SK-N-SH (cell line): ENCODE measurements at regions not wholly inside any gene's neighbourhood (a gene's known extent, or its start where the extent isn't known, plus 50 kb on each side); places are given as distances from the start of the nearest gene placed in this dataset.

Experiments
- CTCF ChIA-PET: fragments of 300-600, 350-600 bp; formaldehyde crosslinking; extraction: SDS; loops from one replicate; lab custom pipeline; 2021; lab: Yijun Ruan, JAX
- POLR2A ChIA-PET: fragments of 350-600 bp; sonication (Branson Sonifier 250); formaldehyde crosslinking; extraction: SDS; loops from one replicate; lab custom pipeline; 2020; ENCODE audit warnings: antibody characterized with exemption, inconsistent platforms; lab: Yijun Ruan, JAX
- DNase-seq: peaks from one replicate; pipeline ENCODE4 v3.0.0; 2012
- H2AFZ ChIP-seq: fragments of 200-600 bp; sonication (generic); 2 replicates; pipeline ENCODE4 v1.8.1; 2016; ENCODE audit warnings: antibody characterized with exemption, mild to moderate bottlenecking, low read depth
- H3F3A ChIP-seq: fragments of 200-600 bp; sonication (generic); replicated peaks from 2 replicates; pipeline ENCODE3; 2016; ENCODE audit warnings: antibody characterized with exemption, mild to moderate bottlenecking; ENCODE audit not compliant: insufficient read depth
- H3K27ac ChIP-seq, 2 experiments: fragments of 200-500 bp in 1 of 2; fragments of 200-600 bp in 1 of 2; sonication (Bioruptor generic) in 1 of 2; sonication (generic), shearing (Covaris generic) in 1 of 2; 2 replicates each; pipeline versions ENCODE4 v1.5.1 to v1.6.1; 2014 to 2016; ENCODE audit warnings: low read depth in 2 of 2, inconsistent platforms in 1 of 2, low read length in 1 of 2, mild to moderate bottlenecking in 1 of 2, mixed read lengths in 1 of 2
- H3K27me3 ChIP-seq: fragments of 200-600 bp; sonication (generic), shearing (Covaris generic); 2 replicates; pipeline ENCODE4 v1.6.1; 2016; ENCODE audit warnings: mixed run types; ENCODE audit not compliant: insufficient read depth
- H3K36me3 ChIP-seq, 2 experiments: fragments of 200-500 bp in 1 of 2; fragments of 200-600 bp in 1 of 2; sonication (Bioruptor generic) in 1 of 2; sonication (generic) in 1 of 2; replicated peaks in 1 of 2; 2 replicates each; pipeline versions ENCODE3 to v1.5.1; 2014 to 2016; ENCODE audit warnings: low read length in 1 of 2, mild to moderate bottlenecking in 1 of 2; ENCODE audit not compliant: insufficient read depth in 2 of 2, control insufficient read depth in 1 of 2
- H3K4me1 ChIP-seq, 2 experiments: fragments of 200-500 bp in 1 of 2; fragments of 200-600 bp in 1 of 2; sonication (Bioruptor generic) in 1 of 2; sonication (generic), shearing (Covaris generic) in 1 of 2; 2 replicates each; pipeline versions ENCODE4 v1.5.1 to v1.6.1; 2014 to 2016; ENCODE audit warnings: low read depth in 1 of 2, low read length in 1 of 2, mixed run types in 1 of 2; ENCODE audit not compliant: insufficient read depth in 2 of 2, control insufficient read depth in 1 of 2
- H3K4me2 ChIP-seq: fragments of 200-600 bp; sonication (generic), shearing (Covaris generic); 2 replicates; pipeline ENCODE4 v1.6.1; 2017; ENCODE audit warnings: mixed run types
- H3K4me3 ChIP-seq, 2 experiments: fragments of 200-500 bp in 1 of 2; fragments of 200-600 bp in 1 of 2; sonication (Bioruptor generic) in 1 of 2; sonication (generic), shearing (Covaris generic) in 1 of 2; 2 replicates each; pipeline versions ENCODE4 v1.5.1 to v1.8.1; 2014 to 2016; ENCODE audit warnings: low read depth in 2 of 2, inconsistent platforms in 1 of 2, low read length in 1 of 2, mild to moderate bottlenecking in 1 of 2, mixed read lengths in 1 of 2, moderate library complexity in 1 of 2
- H3K79me2 ChIP-seq: fragments of 200-600 bp; sonication (generic); 2 replicates; pipeline ENCODE4 v1.8.1; 2017; ENCODE audit warnings: mild to moderate bottlenecking; ENCODE audit not compliant: insufficient read depth
- H3K9ac ChIP-seq: fragments of 200-600 bp; sonication (generic); 2 replicates; pipeline ENCODE4 v1.6.1; 2017; ENCODE audit warnings: mixed run types
- H3K9me2 ChIP-seq: fragments of 200-600 bp; sonication (generic); 2 replicates; pipeline ENCODE4 v1.6.1; 2017; ENCODE audit warnings: mixed run types
- H3K9me3 ChIP-seq: fragments of 200-600 bp; sonication (generic); 2 replicates; pipeline ENCODE4 v1.6.1; 2017; ENCODE audit warnings: mixed run types, mild to moderate bottlenecking, moderate library complexity
- H4K20me1 ChIP-seq: fragments of 200-600 bp; sonication (generic); 2 replicates; pipeline ENCODE4 v1.6.1; 2017; ENCODE audit warnings: mild to moderate bottlenecking, mixed run types; ENCODE audit not compliant: insufficient read depth
- ELF1 ChIP-seq: IDR thresholded peaks from 2 replicates; pipeline ENCODE4 v1.4.0; 2012
- EP300 ChIP-seq, 2 experiments: IDR thresholded peaks; 2 replicates each; pipeline versions ENCODE4 v1.4.0 to v1.6.1; 2012; ENCODE audit warnings: borderline replicate concordance in 1 of 2, low read depth in 1 of 2, low read length in 1 of 2
- FOSL2 ChIP-seq: IDR thresholded peaks from 2 replicates; pipeline ENCODE4 v1.4.0; 2012; ENCODE audit warnings: low read depth, mild to moderate bottlenecking, moderate library complexity, borderline replicate concordance
- GABPA ChIP-seq: IDR thresholded peaks from 2 replicates; pipeline ENCODE4 v1.4.0; 2012; ENCODE audit warnings: low read depth, mild to moderate bottlenecking
- JUND ChIP-seq: IDR thresholded peaks from 2 replicates; pipeline ENCODE4 v1.4.0; 2012
- MXI1 ChIP-seq: IDR thresholded peaks from 2 replicates; pipeline ENCODE4 v1.6.1; 2012; ENCODE audit warnings: mild to moderate bottlenecking, low read depth, low read length, improper control_type of control experiment
- NRF1 ChIP-seq: IDR thresholded peaks from 2 replicates; pipeline ENCODE4 v1.6.1; 2012; ENCODE audit warnings: low read depth, mild to moderate bottlenecking, low read length
- RAD21 ChIP-seq: IDR thresholded peaks from 2 replicates; pipeline ENCODE4 v1.6.1; 2012; ENCODE audit warnings: mild to moderate bottlenecking, low read length
- RCOR1 ChIP-seq: fragments of 150-350 bp; IDR thresholded peaks from 2 replicates; pipeline ENCODE4 v1.6.1; 2017; ENCODE audit warnings: antibody characterized with exemption, low read length
- RXRA ChIP-seq: IDR thresholded peaks from 2 replicates; pipeline ENCODE4 v1.4.0; 2012; ENCODE audit warnings: low read depth, mild to moderate bottlenecking, borderline replicate concordance
- SIN3A ChIP-seq: IDR thresholded peaks from 2 replicates; pipeline ENCODE4 v1.6.1; 2012; ENCODE audit warnings: low read depth, mild to moderate bottlenecking, low read length, moderate library complexity, borderline replicate concordance
- WGBS: methylation state at CpG from one replicate; pipeline ENCODE4 v1.1.6; 2017; ENCODE audit warnings: low lambda C conversion rate; 5-methylcytosine and 5-hydroxymethylcytosine counted together
- TF ChIP-seq, protein P1 (sequence below): fragments of 150-350 bp; IDR thresholded peaks from 2 replicates; pipeline ENCODE4 v1.6.1; 2017; ENCODE audit warnings: antibody characterized with exemption, low read length, low read depth, borderline replicate concordance
- TF ChIP-seq, protein P2 (sequence below): fragments of 200-600 bp; sonication (generic); IDR thresholded peaks from 2 replicates; pipeline ENCODE4 v1.6.1; 2017; ENCODE audit warnings: antibody characterized with exemption, mild to moderate bottlenecking, moderate library complexity
- TF ChIP-seq, protein P3 (sequence below): IDR thresholded peaks from 2 replicates; pipeline ENCODE4 v1.4.0; 2012; ENCODE audit warnings: low read depth
- TF ChIP-seq, protein P4 (sequence below): IDR thresholded peaks from 2 replicates; pipeline ENCODE4 v1.4.0; 2012; ENCODE audit warnings: low read depth, borderline replicate concordance
- TF ChIP-seq, protein P5 (sequence below): IDR thresholded peaks from 2 replicates; pipeline ENCODE4 v1.6.1; 2012; ENCODE audit warnings: mild to moderate bottlenecking, low read depth, low read length, moderate library complexity
- TF ChIP-seq, protein P6 (sequence below): IDR thresholded peaks from 2 replicates; pipeline ENCODE4; 2012

DNA sequence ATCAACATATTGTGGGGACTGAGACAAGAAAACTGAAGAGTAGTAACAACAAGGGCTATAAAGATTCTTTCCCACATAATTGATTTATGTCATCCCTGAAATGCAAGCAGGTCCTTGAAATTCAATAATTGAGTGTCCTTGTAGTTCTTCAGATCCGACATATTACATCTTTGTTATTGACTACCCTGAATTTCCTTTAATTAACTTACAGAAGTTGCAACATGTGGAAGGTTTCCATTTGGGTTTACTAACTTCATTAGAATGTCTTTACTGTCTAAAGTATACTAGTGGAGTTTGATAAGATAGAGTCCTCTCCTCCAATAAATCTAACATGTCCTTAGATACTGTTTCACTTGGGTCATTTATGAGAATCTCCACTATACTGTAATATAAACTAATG lies 951.8 kb downstream of the SLC6A15 start:
- Histone ChIP-seq H4K20me1 (no peaks in the 10 kb centered on the region), H3K9me3 (no peaks in the 10 kb centered on the region), H3K4me2 (no peak overlapping the region), H3K9ac (no peak overlapping the region), H3F3A (no peaks in the 10 kb centered on the region), H3K4me3 (no peak overlapping the region), H3K4me1 (no peaks in the 10 kb centered on the region; a peak in 1 of 4 replicates), H3K79me2 (no peaks in the 10 kb centered on the region), H3K36me3 (no peaks in the 10 kb centered on the region), H3K27ac (no peak overlapping the region), H2AFZ (no peak overlapping the region), H3K27me3 (no peaks in the 10 kb centered on the region), H3K9me2 (no peaks in the 10 kb centered on the region)
- TF ChIP-seq, protein P1, sequence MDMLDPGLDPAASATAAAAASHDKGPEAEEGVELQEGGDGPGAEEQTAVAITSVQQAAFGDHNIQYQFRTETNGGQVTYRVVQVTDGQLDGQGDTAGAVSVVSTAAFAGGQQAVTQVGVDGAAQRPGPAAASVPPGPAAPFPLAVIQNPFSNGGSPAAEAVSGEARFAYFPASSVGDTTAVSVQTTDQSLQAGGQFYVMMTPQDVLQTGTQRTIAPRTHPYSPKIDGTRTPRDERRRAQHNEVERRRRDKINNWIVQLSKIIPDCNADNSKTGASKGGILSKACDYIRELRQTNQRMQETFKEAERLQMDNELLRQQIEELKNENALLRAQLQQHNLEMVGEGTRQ: no peak
- TF ChIP-seq RAD21: no peak
- TF ChIP-seq, protein P2, sequence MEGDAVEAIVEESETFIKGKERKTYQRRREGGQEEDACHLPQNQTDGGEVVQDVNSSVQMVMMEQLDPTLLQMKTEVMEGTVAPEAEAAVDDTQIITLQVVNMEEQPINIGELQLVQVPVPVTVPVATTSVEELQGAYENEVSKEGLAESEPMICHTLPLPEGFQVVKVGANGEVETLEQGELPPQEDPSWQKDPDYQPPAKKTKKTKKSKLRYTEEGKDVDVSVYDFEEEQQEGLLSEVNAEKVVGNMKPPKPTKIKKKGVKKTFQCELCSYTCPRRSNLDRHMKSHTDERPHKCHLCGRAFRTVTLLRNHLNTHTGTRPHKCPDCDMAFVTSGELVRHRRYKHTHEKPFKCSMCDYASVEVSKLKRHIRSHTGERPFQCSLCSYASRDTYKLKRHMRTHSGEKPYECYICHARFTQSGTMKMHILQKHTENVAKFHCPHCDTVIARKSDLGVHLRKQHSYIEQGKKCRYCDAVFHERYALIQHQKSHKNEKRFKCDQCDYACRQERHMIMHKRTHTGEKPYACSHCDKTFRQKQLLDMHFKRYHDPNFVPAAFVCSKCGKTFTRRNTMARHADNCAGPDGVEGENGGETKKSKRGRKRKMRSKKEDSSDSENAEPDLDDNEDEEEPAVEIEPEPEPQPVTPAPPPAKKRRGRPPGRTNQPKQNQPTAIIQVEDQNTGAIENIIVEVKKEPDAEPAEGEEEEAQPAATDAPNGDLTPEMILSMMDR: no peak
- no peak for TF ChIP-seq GABPA
- TF ChIP-seq, protein P3, sequence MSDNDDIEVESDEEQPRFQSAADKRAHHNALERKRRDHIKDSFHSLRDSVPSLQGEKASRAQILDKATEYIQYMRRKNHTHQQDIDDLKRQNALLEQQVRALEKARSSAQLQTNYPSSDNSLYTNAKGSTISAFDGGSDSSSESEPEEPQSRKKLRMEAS: no peak
- no peak for TF ChIP-seq RXRA
- no peak for TF ChIP-seq JUND
- TF ChIP-seq ELF1: no peak
- TF ChIP-seq, protein P4, sequence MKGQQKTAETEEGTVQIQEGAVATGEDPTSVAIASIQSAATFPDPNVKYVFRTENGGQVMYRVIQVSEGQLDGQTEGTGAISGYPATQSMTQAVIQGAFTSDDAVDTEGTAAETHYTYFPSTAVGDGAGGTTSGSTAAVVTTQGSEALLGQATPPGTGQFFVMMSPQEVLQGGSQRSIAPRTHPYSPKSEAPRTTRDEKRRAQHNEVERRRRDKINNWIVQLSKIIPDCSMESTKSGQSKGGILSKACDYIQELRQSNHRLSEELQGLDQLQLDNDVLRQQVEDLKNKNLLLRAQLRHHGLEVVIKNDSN: no peak
- no peak for TF ChIP-seq FOSL2
- TF ChIP-seq SIN3A: no peak
- no peak for TF ChIP-seq EP300 (IDR thresholded peaks at IDR 0.05; ENCODE audit: borderline replicate concordance in 1 of 2, low read depth in 1 of 2, low read length in 1 of 2)
- no peak for TF ChIP-seq MXI1
- TF ChIP-seq, protein P5, sequence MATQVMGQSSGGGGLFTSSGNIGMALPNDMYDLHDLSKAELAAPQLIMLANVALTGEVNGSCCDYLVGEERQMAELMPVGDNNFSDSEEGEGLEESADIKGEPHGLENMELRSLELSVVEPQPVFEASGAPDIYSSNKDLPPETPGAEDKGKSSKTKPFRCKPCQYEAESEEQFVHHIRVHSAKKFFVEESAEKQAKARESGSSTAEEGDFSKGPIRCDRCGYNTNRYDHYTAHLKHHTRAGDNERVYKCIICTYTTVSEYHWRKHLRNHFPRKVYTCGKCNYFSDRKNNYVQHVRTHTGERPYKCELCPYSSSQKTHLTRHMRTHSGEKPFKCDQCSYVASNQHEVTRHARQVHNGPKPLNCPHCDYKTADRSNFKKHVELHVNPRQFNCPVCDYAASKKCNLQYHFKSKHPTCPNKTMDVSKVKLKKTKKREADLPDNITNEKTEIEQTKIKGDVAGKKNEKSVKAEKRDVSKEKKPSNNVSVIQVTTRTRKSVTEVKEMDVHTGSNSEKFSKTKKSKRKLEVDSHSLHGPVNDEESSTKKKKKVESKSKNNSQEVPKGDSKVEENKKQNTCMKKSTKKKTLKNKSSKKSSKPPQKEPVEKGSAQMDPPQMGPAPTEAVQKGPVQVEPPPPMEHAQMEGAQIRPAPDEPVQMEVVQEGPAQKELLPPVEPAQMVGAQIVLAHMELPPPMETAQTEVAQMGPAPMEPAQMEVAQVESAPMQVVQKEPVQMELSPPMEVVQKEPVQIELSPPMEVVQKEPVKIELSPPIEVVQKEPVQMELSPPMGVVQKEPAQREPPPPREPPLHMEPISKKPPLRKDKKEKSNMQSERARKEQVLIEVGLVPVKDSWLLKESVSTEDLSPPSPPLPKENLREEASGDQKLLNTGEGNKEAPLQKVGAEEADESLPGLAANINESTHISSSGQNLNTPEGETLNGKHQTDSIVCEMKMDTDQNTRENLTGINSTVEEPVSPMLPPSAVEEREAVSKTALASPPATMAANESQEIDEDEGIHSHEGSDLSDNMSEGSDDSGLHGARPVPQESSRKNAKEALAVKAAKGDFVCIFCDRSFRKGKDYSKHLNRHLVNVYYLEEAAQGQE: no peak
- TF ChIP-seq NRF1: no peak
- TF ChIP-seq, protein P6, sequence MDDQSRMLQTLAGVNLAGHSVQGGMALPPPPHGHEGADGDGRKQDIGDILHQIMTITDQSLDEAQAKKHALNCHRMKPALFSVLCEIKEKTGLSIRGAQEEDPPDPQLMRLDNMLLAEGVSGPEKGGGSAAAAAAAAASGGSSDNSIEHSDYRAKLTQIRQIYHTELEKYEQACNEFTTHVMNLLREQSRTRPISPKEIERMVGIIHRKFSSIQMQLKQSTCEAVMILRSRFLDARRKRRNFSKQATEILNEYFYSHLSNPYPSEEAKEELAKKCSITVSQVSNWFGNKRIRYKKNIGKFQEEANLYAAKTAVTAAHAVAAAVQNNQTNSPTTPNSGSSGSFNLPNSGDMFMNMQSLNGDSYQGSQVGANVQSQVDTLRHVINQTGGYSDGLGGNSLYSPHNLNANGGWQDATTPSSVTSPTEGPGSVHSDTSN: no peak
- TF ChIP-seq RCOR1: no peak
- no peak for DNase-seq
- POLR2A ChIA-PET: no interaction called here
- 93% methylated on average over 1 of the region's 1 CpG for WGBS
- CTCF ChIA-PET: interaction anchor here (0.8 kb wide), 1 partner anchor 554 kb away, joined by 3 read pairs; no protein-coding TSS in a partner anchor
